NCI-H2107 (cell line): ENCODE measurements at regions not wholly inside any gene's neighbourhood (a gene's known extent, or its start where the extent isn't known, plus 50 kb on each side); places are given as distances from the start of the nearest gene placed in this dataset.
"Not testable (repeated sequence)": the region's sequence is repeated elsewhere in the genome, so short reads cannot be mapped to it uniquely, and the experiment has no call there.

ENCODE experiments used
- DNase-seq: peaks from one replicate; lab custom pipeline; 2025; lab: John Stamatoyannopoulos, UW

DNA sequence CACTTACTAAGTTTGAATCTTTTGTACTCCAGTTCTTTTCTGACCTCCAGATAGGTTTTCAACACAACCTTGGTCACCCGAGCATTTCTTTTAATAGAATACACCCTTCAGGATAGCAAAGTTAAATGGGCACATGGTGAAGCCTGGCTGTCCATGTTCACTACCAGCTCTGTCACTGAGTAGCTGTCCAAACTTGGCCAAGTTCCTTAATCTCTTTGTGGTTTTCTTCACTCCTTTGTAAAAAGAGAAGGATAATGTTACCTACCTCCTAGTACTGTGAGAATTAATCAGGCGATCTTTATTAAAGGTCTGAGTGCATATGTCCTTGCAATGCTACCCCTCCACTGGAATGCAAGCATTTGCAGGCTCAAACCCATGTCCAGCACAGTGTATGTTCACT lies 128.1 kb upstream of the PTPRZ1 start:
- no peak for DNase-seq

- DNase-seq, result no peak
Observed at GRCh38 chr7:121744319-121744718, 128.6 kb upstream of the PTPRZ1 start.

- DNase-seq, result no peak
Observed at GRCh38 chr7:121741896-121742295, 131.1 kb upstream of the PTPRZ1 start.

GRCh38 chr7:121739465-121739864 lies 133.5 kb upstream of the PTPRZ1 start:
- DNase-seq, result no peak

DNA sequence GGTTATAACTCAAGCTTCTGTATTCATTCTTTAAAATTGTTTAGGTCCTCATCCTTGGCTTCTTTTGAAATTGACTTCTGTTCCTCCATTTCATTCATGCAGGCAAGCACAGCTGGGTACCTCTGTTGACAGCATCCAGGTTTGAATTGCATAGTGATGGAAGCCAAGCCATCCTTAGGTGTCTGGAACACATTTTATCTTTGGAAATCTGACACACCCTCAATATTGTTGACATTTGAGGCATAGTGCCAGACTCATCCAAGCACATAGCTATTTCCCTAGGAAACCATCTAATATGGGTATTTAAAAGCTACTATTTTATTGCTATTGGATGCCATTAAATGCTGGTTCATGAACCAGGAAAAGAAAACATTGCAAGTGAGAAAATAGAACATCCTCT lies 142.1 kb upstream of the PTPRZ1 start:
- DNase-seq, result no peak

DNA sequence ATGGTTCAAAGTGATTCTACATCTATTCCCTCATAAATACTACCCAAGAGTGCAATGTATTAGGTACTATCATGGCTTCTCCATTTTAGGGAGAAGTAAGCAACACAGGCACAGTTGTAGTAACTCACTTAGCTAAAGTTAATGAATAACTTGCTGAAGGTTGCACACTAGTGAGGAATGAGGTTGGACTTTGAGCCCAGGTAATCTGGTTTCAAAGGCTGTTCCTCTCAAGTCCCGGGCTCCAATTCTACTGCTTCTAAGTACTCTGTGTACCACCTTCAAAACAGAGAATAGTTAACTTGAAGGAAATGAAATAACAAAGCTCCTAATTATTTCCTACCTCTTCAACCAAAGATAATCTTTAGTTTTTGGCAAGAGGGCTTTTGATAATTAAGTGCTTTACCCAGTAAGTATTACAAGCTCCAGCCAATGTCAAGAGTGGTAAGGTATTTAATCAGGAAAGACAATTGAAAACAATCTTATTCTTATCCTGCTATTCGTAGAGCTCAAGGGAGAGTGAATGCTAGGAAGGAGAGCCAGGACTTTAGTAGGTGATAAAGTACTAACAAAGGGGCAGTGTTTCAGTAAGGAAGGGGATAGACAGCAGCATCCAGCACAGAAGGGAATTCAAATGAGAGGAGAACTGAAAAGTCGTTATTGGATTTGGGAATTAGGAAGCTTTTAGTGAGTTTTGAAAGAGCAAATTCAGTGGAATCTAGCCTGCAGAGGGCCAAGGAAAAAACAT lies 158.2 kb upstream of the PTPRZ1 start:
- DNase-seq, result no peak

- not testable (repeated sequence) for DNase-seq
Observed at GRCh38 chr7:121712961-121713360, 160.0 kb upstream of the PTPRZ1 start.

- DNase-seq, result no peak
Observed at GRCh38 chr7:121697731-121698316, 175.1 kb upstream of the PTPRZ1 start.

DNA sequence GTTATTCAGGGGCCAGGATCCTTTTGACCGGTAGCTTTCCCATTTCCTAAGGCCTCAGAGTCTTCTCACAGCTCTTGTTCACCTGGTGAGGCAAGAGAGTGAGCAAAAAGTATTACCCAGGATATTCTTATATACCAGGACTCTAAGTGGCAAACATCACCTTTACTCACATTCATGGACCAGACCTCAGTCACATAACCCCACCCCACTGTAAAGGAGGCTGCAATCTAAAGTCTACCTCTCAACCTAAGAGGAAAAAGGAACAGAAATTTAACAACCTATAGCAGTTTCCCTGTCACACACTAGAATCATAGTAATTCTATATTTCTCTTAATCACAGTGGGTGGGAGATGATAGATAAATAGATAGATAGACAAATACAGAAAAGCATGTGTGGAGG lies 176.0 kb upstream of the PTPRZ1 start:
- no peak for DNase-seq

- no peak for DNase-seq
Observed at GRCh38 chr7:121689749-121690148, 183.2 kb upstream of the PTPRZ1 start.

DNA sequence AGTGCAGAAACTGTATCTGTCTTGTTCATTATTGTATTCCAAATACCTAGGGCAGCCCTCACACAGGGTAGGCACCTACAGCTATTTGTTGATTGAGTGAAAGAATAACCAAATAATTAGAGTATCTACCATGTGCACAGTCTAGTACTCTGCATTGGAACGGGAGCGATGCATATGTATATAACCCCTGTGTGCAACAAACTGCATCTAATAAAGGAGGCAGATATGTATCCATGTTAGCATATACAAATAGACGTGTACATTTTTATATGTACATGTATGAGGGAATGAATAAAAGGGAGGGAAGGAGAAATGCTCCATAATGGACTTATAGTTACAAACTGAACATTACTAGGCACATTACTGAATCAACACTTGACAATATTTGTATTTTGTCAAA lies 191.3 kb upstream of the PTPRZ1 start:
- no peak for DNase-seq

GRCh38 chr7:121676168-121676567 lies 196.8 kb upstream of the PTPRZ1 start:
- DNase-seq, result no peak

DNA sequence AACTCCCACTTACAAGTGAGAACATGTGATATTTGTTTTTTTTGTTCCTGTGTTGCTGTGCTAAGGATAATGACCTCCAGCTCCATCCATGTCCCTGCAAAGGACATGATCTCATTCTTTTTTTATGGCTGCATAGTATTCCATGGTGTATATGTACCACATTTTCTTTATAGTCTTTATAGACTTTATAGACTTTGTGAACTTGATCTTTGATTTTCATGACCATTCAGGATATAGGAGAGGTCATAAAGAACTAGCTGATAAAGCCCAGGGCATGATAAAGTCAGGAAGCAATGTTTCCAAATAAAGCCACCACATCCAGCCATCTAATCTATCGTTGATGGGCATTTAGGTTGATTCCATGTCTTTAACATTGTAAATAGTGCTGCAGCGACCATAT lies 198.5 kb upstream of the PTPRZ1 start:
- not testable (repeated sequence) for DNase-seq

DNA sequence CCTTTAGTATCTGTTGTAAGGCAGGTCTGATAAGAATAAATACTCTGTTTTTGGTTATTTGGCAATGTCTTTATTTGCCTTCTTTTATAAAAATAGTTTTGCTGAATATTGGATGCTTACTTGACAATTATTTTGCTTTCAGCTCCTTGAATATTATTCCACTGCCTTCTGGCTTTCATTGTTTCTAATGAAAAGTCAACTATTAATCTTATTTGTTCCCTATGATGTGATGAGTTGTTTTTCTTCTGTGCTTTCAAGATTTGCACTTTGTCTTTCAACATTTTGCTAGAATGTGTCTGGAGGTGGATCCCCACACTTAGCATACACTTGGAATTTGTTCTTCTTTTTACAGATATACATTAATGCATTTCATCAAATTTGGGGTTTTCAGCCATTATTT lies 203.8 kb upstream of the PTPRZ1 start:
- DNase-seq, result no peak

DNA sequence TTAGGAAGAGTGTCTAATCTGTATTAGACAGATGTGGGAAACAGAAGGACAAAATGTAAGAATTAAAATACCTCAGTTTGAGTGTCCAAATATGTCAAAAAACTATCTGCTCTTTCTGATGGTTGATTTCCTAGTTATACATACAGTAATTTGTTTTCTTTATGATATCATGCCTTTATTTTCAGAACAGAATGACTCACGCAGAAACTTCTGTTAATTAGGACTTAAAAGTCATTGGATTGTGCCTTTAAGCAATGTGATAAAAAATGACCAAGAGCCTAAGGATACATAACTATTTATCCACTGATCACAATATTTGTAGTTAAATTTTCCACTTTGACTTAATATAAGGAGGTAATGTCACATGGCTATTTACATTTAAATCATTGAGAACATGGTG lies 206.7 kb upstream of the PTPRZ1 start:
- DNase-seq, result no peak

- no peak for DNase-seq
Observed at GRCh38 chr7:121643320-121643719, 229.6 kb upstream of the PTPRZ1 start.

DNA sequence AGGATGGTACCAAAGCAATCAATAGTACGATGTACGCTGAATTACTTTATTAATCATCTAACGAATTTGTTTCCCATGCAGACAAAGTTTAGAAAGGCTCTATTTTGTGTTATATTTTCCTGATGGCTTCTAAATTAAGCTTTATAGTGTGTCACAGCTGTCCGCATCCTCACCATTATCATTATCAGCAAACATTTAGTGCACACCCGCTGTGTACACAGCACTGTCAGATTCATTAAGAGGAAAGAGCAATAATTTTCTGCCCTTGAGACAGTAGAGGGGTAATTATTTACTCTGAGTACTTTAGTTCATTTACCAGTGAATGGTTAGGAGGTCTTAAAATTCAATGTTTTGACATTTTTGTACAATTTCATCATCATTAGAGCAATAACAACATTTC lies 233.3 kb upstream of the PTPRZ1 start:
- no peak for DNase-seq

- no peak for DNase-seq
Observed at GRCh38 chr7:121638286-121638685, 234.7 kb upstream of the PTPRZ1 start.

DNA sequence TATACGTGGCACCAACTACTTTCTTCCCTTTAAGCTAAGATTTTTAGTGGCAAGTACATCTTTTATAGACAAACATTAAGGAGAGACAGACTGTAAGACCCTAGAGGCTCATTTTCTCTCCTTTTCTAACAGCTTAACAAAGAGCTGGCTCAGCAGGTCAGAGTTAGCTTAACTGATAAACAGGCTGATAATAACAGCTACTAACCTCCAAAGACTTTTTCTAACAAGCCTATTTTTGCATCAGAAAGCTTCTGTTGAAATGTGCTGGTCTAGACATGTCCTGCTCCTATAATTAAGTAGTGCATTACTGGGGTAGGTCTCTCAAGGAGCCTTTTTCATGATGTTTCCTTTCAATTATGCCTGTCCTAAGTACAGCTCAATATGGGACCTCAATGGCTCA lies 238.2 kb upstream of the FAM3C start:
- no peak for DNase-seq

DNA sequence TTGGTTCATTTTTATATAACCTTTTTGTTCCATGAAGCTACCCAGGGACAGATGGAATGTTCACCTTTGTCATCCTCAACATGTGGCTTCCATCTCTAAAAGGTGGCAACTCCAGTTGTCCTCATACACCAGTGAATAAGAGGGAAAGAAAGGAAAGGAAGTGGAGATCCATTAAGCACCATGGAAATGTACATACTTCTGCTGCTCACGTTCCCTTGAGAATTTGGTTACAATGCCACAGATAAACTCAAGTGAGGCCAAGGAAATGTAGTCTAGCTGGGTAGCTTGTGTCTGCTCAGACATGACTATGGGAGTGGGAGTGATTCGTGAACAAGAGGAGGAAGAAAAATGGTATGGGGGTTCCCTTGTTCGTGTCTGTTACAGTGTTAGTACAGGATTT lies 237.1 kb upstream of the FAM3C start:
- no peak for DNase-seq

- no peak for DNase-seq
Observed at GRCh38 chr7:121624958-121625357, 228.8 kb upstream of the FAM3C start.

DNA sequence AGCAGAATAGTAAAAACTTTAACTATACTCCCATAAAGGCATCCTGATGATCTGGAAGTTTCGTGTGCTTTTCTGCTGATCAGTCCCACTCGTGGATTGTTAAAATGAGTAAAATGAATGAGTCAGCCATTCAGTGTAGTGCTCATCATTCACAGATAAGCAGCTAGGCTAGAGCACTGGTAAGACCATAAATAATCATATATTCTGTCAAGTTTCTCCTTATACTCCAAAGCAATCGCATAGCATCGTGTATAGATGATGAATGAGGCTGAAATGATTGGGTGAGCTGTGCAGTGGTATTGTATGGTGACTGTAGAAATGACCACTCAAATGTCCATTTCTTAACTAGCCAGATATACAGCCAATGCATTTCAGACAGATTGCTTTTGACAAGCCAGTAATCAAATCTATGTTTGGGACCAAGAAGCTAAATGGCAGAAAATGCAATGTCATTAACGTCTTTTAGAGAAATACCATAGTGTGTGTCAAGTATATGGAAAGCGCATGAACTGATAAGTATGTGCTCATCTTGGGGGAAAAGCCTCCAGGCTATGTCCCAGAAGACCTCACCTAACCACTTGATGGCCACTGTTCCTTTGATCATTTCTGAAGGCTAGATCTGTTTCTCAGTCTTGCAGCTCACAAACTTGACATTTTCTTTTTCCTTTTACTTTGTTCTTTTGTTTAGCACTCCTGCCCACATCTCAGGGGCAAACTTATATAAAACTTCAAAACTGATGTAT lies 227.2 kb upstream of the FAM3C start:
- no peak for DNase-seq

GRCh38 chr7:121621937-121622336 lies 225.8 kb upstream of the FAM3C start:
- DNase-seq, result no peak
